Right renal cortex interstitium (tissue), 3 donors: ENCODE measurements at regions not wholly inside any gene's neighbourhood (a gene's known extent, or its start where the extent isn't known, plus 50 kb on each side); places are given as distances from the start of the nearest gene placed in this dataset.
"Not testable (repeated sequence)": the region's sequence is repeated elsewhere in the genome, so short reads cannot be mapped to it uniquely, and the experiment has no call there.

ENCODE experiments used
- DNase-seq, 3 donors: peaks; one replicate each; pipeline ENCODE4 v3.0.0-alpha.2; 2013; ENCODE audit warnings: low read depth in 3 of 3, low spot score in 2 of 3

DNA sequence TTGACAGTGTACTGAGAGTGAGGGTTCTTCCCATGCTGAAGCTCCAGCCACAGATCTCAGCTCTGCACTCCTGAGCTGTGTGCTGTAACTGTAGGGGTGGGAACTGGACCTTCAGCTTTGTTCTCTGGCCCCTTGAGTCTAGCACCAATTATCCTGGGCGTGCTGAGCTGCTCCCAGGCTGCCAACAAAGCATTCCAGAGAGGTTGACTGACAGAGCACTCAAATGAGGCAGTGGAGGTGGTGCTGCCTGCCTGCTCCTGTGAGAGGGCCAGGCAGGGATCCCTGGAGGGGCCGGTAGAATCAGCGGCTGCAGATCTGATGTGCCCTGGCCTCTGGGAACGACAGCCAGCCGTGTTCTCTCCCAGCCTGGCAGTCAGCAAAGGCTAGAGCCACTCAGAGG, 375.7 kb upstream of the AADAT start:
- no peak for DNase-seq

DNA sequence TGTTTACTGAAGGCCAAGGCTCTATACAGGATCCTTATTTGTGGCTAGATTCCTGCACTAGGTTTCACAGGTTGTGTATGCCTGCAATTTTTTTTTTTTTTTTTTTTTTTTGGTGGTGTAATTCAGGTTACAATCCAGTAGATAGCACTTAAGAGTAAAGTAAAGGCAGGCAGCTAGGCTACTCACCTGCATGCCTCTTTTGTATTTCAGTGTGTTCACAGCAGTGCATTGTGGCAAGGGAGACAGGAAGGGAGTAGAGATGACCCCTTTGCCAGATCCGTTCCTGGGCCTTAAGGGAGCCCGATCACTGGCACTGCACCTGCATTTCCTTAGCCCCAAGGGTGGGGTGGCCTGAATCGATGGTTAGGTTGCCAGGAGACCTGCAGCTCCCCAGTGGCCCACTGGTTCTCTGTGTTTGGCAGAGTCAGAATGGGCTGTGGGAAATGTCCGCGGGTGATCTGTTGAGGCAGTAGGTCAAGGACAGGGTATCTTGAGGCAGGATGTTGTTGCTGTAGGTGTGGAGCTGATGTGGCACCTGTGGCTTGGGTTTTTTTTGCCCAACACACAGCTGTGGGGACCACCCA, 374.9 kb upstream of the AADAT start:
- no peak for DNase-seq

DNA sequence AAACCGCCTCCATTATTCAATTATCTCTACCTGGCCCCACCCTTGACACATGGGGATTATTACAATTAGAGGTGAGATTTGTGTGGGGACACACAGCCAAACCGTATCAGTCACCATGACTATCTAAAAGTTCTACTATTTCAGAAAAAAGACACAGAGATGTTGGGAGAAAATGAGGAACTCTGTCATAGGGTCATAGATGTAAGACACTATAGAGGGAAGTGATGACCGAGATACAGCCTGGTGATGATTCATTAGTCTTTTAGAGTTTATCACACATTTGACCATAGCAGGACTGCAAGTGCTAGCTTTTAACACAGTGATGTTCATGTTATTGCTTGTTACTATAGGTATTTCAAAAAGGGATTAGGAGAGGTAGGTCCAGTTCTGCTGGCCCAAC, 357.0 kb upstream of the AADAT start:
- DNase-seq = no peak

DNA sequence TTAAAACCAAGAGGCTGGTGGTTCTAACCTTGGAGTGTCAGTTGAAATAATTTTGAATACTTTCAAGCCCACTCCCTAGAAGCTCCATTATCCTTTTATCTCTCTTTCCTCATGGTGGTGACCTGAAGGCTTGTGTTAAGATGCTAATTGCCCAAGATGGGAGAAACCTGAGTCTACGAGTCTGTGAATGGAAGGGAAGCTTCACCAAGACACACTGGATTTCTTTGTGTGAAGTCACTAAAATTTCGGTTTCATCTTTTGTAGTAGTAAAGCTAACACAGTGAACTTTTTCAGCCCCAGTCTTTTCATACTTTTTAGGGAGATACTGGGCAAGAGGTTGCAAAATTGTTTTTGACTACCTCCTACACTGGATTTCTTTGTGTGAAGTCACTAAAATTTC, 351.4 kb upstream of the AADAT start:
- not testable (repeated sequence) for DNase-seq

DNA sequence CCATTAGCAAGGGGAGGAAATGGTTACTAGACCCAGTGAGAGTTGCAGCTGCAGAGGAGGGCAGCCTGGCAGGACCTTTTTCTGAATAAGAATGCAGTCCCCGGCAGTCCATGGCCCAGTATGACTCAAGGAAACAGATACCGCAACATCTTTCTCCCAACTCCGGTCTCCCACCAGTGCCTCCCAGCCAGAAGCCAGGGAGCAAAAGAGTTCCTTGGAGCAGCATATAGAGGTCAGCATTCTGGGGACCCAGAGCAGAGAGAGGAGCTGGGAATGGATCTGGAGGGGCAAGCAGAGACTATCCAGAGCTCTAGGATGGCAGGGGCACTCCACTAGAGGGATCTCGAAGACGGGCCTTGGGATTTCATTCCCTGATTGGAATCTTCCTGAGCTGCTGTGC, 339.2 kb upstream of the AADAT start:
- no peak for DNase-seq

DNA sequence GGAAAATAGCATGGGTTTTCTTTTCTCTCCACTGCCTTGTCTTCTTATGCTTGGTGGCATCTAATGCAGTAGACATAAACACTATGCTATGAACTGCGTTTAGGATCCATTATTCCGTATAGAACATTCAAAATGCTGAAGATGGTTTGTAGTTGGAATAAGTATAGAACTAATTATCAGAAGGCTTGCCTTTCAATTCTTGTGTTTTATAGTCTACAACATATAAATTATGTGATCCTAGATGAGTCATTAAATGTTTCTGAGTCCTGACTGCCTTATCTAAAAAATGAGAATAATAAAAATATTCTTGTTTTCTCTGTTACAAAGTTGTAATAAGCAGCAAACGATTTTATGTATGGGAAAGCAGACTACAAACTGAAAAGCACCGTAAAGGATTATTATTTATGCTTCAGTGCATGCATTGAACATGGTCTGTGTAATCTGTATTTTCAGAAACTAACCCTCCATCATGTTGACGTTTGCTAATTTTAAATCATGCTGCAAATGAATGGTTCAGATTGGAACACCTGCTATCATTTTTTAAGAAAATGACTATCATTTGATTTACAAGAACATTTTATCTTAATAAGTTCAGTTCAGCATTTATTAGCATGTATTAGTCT, 335.9 kb upstream of the AADAT start:
- no peak for DNase-seq

DNA sequence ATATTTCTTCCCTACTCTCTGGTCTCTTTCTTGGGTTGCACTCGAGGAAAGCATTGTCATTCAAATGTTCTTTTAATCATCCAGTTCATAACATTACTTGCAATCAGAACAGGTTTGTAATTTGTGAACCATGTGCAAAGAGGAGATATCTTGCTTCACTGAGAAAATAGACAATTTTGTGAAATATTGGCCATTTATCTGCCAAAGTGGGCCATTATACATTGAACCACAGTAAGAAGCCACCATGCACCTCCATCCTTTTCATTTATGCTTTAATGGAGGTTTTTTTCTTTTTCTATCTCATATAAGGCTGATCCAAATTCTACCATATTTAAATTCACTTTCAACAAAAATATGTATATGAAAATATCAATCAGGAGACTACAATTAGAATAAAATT, 335.3 kb upstream of the AADAT start:
- no peak for DNase-seq

DNA sequence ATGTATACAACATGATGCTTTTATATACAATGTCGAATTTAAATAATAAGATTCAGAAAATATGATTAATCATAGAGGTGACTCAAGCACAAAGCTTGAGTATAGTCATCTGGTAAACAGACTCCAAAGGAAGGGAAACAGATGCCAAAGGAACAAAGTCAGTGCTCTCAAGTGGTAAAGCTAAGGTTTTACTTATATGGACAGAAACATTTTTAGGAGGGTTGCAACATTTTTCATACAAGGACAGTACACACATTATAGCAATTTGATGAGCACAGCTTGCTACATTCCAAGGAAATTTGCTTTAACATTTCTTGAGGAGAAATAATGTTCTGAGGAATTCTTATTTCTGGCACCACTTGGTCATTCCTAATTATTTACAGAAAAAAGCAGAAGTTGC, 333.4 kb upstream of the AADAT start:
- no peak for DNase-seq

DNA sequence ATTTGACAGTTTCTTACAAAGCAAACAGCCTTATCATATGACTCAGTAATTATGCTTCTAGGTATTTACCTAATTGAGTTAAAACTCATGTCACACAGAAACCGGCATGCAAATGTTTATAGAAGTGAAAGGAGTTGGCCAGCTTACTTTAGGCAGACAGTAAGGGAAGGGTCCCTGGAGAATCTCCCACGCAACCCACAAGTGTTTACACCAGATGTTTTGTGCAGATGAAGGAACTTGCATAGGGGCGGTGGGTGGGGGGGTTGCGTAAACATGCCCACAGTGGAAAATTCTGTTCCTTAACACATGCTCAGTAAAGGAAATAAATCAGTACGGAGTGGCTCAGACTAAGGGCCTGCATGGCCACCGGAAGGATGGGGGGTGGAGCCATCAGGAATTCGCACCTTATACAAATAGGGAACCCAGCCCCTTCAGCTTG, 330.5 kb upstream of the AADAT start:
- no peak for DNase-seq

DNA sequence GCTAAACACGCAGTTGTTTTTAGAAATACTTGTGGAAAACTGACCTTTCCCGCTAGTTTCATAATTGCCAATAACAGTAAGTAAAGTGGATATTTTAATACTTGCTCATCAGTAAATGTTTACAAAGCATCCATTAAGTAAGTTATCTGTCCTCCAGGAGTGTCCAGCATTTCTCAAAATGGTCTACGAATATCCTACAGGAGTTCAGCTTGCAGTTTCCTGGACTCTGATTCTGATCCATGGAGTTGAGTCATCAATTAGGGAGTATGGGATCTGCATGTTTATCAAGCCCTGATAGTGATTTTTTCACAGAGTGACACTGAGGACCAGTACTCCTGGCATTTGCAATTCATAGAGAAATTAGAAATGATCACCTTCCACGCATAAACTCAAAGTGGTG, 325.2 kb upstream of the AADAT start:
- no peak for DNase-seq

DNA sequence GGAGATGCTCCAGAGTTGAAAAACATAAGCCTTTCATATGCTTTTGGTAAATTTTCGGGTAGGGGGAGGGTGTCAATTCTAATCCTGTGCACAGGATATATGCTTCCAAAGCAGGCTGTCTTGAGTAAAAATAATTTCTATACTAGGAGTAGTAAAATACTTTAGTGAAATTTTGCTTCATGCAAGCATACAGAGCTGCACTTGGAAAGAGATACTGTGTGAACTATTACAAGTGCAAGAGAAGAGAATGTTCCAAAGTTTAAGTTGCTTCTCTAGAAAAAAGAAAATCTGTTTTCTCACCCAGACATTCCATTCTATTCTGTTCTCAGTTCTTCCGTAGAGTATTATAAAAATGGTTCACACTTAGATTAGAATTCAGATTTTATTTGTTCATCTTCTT, 324.6 kb upstream of the AADAT start:
- DNase-seq = no peak

DNA sequence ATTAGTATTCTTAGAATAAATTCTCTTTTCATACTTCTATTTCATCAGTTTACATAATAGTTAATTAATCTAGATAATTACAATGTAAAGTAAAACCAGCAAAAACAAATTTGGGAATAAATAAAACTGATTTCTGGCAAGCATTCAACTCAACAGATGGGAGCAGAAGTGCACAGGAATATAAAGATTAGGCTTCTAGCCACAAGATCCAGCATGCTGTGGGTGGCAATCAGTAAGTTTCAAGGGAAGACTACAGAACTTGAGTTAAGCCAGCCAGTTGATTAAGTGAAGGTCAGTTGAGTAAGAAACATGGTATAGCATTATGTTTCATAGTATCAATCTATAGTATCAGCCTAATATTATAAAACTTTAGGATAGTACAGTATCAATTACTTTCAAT, 324.2 kb upstream of the AADAT start:
- DNase-seq = no peak

DNA sequence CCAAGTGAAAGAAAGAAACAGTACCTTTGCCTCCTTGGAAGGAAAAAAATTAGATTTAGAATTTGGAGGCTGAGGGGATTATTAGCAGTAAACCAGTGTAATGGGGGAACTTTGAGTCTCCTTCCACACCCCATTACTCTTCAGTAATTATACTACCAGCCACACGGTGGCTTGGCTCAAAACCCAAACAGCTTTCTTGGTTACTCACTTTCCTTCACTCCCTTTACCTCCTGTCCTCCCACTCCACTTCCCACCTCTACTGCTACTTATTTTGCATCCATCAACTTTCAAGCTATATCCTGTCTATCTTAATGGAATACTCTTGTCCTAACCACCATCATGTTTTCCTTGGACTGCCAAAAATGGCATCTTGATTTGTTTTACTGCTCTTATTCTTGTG, 310.6 kb upstream of the AADAT start:
- no peak for DNase-seq

DNA sequence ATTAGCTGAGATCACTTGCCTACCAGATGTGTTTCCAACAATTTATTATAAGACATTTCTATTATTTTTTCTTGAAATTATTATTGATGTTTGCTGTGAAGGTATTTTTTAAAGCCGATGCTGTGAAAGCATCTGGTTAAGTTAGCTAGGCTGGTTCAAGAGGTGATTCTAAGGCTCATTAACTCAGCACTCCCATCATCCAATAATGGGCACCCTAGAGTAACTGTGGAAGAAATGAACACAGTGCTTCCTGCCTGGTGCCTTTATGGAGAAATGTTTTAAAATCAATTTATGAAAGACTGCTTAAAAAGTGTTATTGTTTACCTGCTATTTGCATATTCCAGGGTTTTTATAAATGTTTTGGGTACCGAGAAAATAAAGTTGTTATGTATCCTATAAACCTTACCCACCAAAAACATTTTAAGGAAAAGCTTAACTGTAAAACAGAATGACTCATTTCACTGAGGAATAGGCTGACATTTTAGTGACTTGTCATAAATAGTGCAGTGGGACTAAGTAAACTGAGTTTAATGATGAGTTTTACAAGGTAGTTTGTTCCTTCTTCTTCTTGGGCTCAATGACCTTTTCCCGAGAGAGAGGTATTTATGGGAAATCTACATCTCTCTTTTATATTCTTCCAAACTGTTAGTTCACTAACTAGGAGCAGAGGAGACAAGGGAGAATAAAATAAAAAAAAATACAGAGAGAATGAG, 310.0 kb upstream of the AADAT start:
- no peak for DNase-seq

DNA sequence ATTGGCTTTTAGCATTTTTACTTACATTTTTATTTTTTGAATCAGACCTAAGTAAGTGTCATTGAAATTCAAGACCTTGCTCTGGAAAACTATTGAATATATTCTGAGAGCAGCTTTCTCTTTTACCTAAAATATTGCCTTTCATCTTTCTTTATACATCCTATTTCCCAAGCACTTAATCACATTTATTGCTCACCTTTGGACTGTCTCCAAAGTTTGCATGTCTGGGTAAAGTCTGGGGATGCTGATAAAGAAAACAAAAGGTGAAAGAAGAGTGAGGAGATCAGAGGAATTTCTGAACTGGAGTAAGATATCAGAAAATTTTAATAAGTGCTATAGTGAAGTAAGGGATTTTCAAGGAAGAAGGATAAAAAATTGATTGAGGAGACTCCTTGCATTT, 308.5 kb upstream of the AADAT start:
- no peak for DNase-seq

DNA sequence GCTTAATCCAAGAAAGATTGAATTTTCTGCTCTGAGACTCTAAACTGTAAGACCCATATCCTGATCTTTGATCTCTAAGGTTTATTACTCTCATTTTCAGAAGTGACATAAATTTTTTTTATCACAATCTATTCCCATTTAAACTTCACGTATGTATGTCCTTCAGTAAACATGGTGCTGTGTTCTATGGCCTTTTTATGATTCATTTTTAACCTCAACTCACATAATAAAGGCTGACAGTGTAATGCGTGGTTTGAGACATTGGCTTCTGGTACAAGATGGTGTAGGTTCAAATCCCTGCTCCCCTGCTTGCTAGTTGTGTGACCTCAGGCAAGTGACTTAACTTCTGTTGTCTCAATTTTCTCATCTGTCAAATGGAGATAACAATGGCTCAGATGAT, 306.0 kb upstream of the AADAT start:
- DNase-seq = no peak

DNA sequence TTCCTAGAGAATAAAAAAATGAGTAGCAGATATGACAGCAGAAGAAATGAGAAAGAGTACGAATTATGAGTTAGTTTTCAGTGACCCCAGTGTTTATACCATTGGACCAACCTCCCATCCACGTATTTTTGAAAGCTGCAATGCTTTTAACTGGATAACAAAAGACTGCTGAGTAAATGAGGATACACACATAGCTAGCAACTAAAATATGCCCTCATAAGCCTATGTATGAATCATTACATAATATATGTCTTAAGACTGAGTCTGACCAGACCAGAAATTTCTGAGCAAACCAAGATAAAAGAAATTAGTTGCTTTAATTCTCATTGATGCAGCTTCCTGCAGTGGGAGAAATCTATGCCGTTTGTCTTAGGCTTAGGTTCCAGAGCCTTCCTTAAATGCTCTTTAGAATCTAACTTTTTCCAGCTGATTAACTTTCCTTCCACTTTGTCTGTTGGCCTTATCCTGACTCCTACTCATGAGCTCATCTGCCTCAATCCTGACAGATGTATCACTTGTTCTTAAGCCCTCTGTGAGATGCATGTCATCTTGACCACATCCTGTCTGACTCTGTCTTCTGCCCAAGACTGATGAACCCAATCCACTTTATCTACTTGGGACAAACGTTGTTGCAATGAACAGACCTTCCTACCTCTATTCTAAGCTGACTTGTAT, 301.4 kb upstream of the AADAT start:
- no peak for DNase-seq

DNA sequence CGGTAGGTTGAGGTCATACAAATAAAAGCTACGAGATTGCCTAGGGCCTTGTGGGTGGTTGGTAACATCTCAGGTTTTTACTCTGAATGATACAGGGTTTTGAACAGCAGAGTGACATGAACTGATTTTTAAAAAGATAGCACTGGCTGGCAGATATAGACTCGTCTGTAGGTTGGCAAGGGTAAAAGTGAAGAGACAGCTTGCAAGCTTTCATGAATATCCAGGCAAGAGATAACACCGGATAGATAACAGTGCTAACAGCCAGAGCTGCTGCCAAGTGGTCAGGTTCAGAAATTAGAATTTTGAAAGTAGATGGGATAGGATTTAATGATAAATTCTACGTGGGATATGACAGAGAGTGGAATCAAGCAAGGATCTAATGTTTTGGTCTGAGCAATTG, 299.7 kb upstream of the AADAT start:
- no peak for DNase-seq

DNA sequence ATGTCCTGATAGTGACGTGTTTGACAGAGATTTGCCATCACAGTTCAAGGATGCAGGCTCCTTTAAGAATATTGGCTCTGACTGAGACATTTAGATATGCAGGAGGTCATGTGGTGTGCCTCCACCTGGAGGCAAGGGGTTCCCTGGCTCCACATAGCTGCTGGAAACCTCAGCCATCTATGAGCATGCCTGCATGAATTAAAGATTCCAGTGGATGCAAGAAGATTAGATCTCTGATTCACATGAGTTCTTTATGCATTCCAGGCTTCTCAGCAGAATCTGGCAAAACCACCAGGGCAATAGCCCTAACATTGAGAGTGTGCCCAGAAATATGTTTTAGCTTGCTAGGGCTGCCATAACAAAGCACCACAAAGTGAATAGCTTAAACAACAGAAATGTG, 298.5 kb upstream of the AADAT start:
- DNase-seq = no peak

DNA sequence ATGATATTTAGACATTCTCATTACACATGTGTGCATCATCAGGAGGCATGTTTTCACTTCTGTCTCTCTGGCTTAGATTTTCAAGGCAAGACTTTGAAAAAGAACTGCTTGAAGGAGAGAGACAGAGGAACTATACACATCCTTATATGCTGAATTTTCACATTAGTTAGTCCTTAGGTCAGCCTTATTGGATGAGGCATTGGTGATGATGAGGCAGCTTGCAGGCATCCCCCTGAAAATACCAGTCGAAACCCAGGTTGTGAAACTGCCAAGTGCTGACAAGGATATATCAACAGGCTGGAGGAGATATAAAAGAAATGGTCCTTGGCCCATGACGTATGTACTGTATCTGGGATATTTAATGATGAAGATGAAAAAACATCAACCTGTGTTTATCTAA, 297.2 kb upstream of the AADAT start:
- no peak for DNase-seq

DNA sequence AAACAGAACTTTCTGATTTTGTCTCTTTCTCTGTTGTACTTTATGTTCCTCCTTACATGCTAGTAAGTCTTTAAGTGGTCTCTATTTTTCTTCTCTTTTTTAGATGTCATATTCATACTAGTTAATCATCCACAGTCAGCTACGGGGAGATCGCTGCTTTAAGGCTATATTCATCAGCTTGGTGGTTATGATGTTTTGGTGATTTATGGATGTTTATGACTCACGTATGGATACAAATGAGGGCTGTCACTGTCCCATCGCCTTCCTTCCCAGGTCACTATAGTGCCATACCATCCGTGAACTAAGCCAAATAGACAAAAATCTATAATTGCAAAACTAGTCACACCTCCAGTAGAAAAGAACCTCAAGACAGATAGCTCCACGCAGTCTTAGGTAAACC, 296.8 kb upstream of the AADAT start:
- no peak for DNase-seq

DNA sequence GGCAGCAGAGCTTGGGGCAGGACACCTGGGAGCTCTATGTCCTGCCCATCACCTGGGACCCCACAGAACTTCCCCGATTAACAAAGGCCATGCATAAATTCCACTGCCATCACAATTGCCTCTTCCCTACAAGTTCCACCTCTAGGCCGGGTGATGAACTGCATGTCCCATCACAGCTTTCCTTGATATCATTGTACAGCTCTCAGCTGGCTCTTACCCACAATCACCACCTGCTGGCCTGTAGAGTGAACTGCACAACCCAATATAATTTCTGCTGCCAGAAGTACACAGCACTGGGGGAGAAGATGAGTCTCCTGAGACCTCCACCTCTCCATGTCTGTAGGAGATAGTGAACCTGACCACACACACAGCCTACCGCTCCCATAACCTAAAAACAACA, 285.0 kb upstream of the AADAT start:
- DNase-seq = no peak
